ENCODE measurements at regions not wholly inside any gene's neighbourhood (a gene's known extent, or its start where the extent isn't known, plus 50 kb on each side); places are given as distances from the start of the nearest gene placed in this dataset.

DNA sequence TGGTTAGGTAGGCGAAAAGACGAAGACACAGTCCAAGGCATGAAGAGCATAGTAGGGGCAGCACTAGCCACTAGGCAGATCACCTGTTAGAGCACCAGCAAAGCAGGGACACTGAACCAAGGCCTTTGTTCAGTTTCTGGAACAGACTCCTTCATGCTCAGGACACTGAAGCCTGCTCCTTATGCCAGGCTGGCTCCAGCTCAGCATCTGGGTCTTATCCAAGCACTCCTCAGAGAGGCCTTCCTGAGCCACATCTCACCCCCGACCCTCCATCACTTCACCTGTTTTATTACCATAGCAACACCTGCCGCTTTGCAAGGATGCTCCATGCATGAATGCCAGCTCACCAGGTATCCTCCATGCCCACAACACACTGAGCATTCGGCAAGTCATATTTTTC is 206.3 kb upstream of the CHRNA7 start:
- H3K4me1 ChIP-seq (ENCODE audit: control insufficient read depth, low read depth, low read length) = no peaks in the 10 kb centered on the region
- no peak overlapping the region for H2BK15ac ChIP-seq (replicated peaks; ENCODE audit: low read depth)
- H3K4ac ChIP-seq (ENCODE audit: low read depth, low read length) = no peak overlapping the region
- no peak overlapping the region for H2BK5ac ChIP-seq (ENCODE audit: low read length)
- no peak overlapping the region for H3K56ac ChIP-seq (ENCODE audit: low read length)
- DNase-seq = no peak
- no peak overlapping the region for H3K27ac ChIP-seq (ENCODE audit: low read depth, low read length)
- no peaks in the 10 kb centered on the region for H3K36me3 ChIP-seq (ENCODE audit: control insufficient read depth, insufficient read depth, low read length)
- H3K4me2 ChIP-seq (ENCODE audit: low read length) = no peak overlapping the region
- no peak overlapping the region for H4K5ac ChIP-seq (ENCODE audit: low read length)
- H2BK120ac ChIP-seq (ENCODE audit: low read depth, low read length) = no peak overlapping the region
- H3K4me3 ChIP-seq (ENCODE audit: low read length) = no peak overlapping the region
- H2AK5ac ChIP-seq (ENCODE audit: low read length) = no peak overlapping the region
- H3K9ac ChIP-seq (ENCODE audit: low read length) = no peak overlapping the region
- H3K18ac ChIP-seq (ENCODE audit: low read length) = no peak overlapping the region
- no CpG with 5 or more reads among the region's 5 CpGs for WGBS (ENCODE audit: extremely low coverage, insufficient coverage, low lambda C conversion rate)
- H3K79me2 ChIP-seq (ENCODE audit: control insufficient read depth, insufficient read depth, low read length) = no peaks in the 10 kb centered on the region
- H3K27me3 ChIP-seq (ENCODE audit: insufficient read depth, low read length, poor library complexity) = no peaks in the 10 kb centered on the region
- H3K79me1 ChIP-seq (ENCODE audit: low read length) = no peaks in the 10 kb centered on the region
- H3K23ac ChIP-seq (ENCODE audit: low read length) = no peak overlapping the region
- no peak overlapping the region for H4K8ac ChIP-seq (ENCODE audit: low read depth, low read length)

DNA sequence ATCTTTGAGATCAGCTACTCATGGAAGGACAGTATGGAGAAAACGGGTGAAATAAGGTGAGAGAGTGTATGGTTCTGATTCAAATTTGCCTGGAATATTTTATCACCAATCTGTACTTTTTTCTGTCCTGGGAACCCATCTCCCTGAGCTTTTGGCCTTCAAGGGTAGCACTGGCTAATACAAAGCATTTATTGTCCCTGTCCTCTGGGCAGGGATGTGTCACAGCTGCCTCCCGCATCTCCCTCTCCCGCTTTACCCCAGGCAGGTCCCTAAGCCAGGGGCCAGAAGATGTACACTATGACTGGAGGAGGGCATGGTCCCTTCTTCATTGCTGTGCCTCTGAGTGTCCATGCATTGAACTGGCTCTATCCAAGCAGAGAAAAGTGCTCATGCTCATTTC is 201.7 kb upstream of the CHRNA7 start:
- no peak overlapping the region for H2BK15ac ChIP-seq (replicated peaks; ENCODE audit: low read depth)
- no CpG with 5 or more reads among the region's 3 CpGs for WGBS (ENCODE audit: extremely low coverage, insufficient coverage, low lambda C conversion rate)

DNA sequence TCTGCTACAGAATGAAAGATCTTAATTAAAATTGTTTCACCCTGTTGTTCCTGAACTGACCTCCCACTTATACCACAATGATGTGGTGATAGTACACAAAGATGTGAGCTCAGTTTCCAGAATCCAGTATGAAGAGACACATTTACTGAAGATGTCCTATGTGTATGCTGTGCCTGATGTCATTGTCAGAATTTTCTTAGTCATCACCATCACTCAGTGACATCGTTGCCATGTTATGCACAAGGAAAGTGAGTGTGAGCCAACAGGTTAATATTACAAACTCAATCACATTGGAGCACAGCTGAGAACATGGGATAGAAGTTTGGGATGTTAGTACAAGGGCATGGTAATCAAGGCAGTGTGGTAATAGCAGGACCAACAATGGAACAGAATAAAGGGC is 199.7 kb upstream of the CHRNA7 start:
- H3K36me3 ChIP-seq (ENCODE audit: control insufficient read depth, insufficient read depth, low read length) = no peaks in the 10 kb centered on the region
- no peaks in the 10 kb centered on the region for H3K27me3 ChIP-seq (ENCODE audit: insufficient read depth, low read length, poor library complexity)
- no peak overlapping the region for H3K4me2 ChIP-seq (ENCODE audit: low read length)
- H4K8ac ChIP-seq (ENCODE audit: low read depth, low read length) = no peak overlapping the region
- no peak overlapping the region for H4K5ac ChIP-seq (ENCODE audit: low read length)
- H3K9ac ChIP-seq (ENCODE audit: low read length) = no peak overlapping the region
- no peak overlapping the region for H3K23ac ChIP-seq (ENCODE audit: low read length)
- no peak overlapping the region for H2BK5ac ChIP-seq (ENCODE audit: low read length)
- H2AK5ac ChIP-seq (ENCODE audit: low read length) = no peak overlapping the region
- H3K4me1 ChIP-seq (ENCODE audit: control insufficient read depth, low read depth, low read length) = no peaks in the 10 kb centered on the region
- no peak overlapping the region for H2BK120ac ChIP-seq (ENCODE audit: low read depth, low read length)
- H3K79me1 ChIP-seq (ENCODE audit: low read length) = no peaks in the 10 kb centered on the region
- H3K56ac ChIP-seq (ENCODE audit: low read length) = no peak overlapping the region
- no peak overlapping the region for H3K27ac ChIP-seq (ENCODE audit: low read depth, low read length)
- no peak overlapping the region for H3K18ac ChIP-seq (ENCODE audit: low read length)
- H2BK15ac ChIP-seq (replicated peaks; ENCODE audit: low read depth) = no peak overlapping the region
- WGBS (ENCODE audit: extremely low coverage, insufficient coverage, low lambda C conversion rate) = no CpG with 5 or more reads among the region's 1 CpG
- H3K79me2 ChIP-seq (ENCODE audit: control insufficient read depth, insufficient read depth, low read length) = no peaks in the 10 kb centered on the region
- H3K4me3 ChIP-seq (ENCODE audit: low read length) = no peak overlapping the region
- no peak overlapping the region for H3K4ac ChIP-seq (ENCODE audit: low read depth, low read length)
- DNase-seq = no peak

More for the DNA sequence above, 201.7 kb upstream of the CHRNA7 start:
- no peak overlapping the region for H3K23ac ChIP-seq (ENCODE audit: low read length)
- no peaks in the 10 kb centered on the region for H3K79me2 ChIP-seq (ENCODE audit: control insufficient read depth, insufficient read depth, low read length)
- no peak overlapping the region for H3K4me2 ChIP-seq (ENCODE audit: low read length)
- no peak overlapping the region for H2BK5ac ChIP-seq (ENCODE audit: low read length)
- H4K8ac ChIP-seq (ENCODE audit: low read depth, low read length) = no peak overlapping the region
- no peak overlapping the region for H4K5ac ChIP-seq (ENCODE audit: low read length)
- no peaks in the 10 kb centered on the region for H3K27me3 ChIP-seq (ENCODE audit: insufficient read depth, low read length, poor library complexity)
- no peak overlapping the region for H3K4ac ChIP-seq (ENCODE audit: low read depth, low read length)
- no peak overlapping the region for H2AK5ac ChIP-seq (ENCODE audit: low read length)
- no peak overlapping the region for H3K18ac ChIP-seq (ENCODE audit: low read length)
- no peak overlapping the region for H3K56ac ChIP-seq (ENCODE audit: low read length)
- DNase-seq = no peak
- H3K9ac ChIP-seq (ENCODE audit: low read length) = no peak overlapping the region
- H3K4me1 ChIP-seq (ENCODE audit: control insufficient read depth, low read depth, low read length) = no peaks in the 10 kb centered on the region
- no peaks in the 10 kb centered on the region for H3K36me3 ChIP-seq (ENCODE audit: control insufficient read depth, insufficient read depth, low read length)
- no peak overlapping the region for H3K4me3 ChIP-seq (ENCODE audit: low read length)
- H3K27ac ChIP-seq (ENCODE audit: low read depth, low read length) = no peak overlapping the region
- H2BK120ac ChIP-seq (ENCODE audit: low read depth, low read length) = no peak overlapping the region
- H3K79me1 ChIP-seq (ENCODE audit: low read length) = no peaks in the 10 kb centered on the region

DNA sequence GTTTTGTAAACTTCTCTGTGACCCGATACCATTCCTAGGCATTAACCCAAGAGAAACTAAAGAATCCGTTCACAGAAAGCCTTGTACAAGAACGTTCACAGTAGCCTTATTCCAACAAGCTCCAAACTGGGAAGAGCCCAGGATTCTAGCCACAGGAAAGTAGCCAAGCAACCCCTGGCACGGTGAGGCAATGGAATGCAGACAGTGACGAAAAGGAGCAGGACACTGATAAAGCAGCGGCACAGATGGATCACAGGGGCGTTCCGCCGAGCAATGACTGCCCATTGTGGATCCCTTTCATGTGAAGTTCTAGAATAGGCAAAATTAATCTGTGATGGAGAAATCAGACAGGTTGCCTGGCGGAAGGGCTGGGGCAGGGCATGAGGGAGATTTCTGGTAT is 198.7 kb upstream of the CHRNA7 start:
- Histone ChIP-seq H3K27me3 (ENCODE audit: insufficient read depth, low read length, poor library complexity) (no peaks in the 10 kb centered on the region), H3K27ac (ENCODE audit: low read depth, low read length) (no peak overlapping the region), H3K4me1 (ENCODE audit: control insufficient read depth, low read depth, low read length) (no peaks in the 10 kb centered on the region), H4K8ac (ENCODE audit: low read depth, low read length) (no peak overlapping the region), H4K5ac (ENCODE audit: low read length) (no peak overlapping the region), H3K79me2 (ENCODE audit: control insufficient read depth, insufficient read depth, low read length) (no peaks in the 10 kb centered on the region), H3K9ac (ENCODE audit: low read length) (no peak overlapping the region), H3K4me2 (ENCODE audit: low read length) (no peak overlapping the region), H3K18ac (ENCODE audit: low read length) (no peak overlapping the region), H2BK120ac (ENCODE audit: low read depth, low read length) (no peak overlapping the region), H2AK5ac (ENCODE audit: low read length) (no peak overlapping the region), H2BK5ac (ENCODE audit: low read length) (no peak overlapping the region), H3K4me3 (ENCODE audit: low read length) (no peak overlapping the region), H3K56ac (ENCODE audit: low read length) (no peak overlapping the region), H3K79me1 (ENCODE audit: low read length) (no peaks in the 10 kb centered on the region), H3K4ac (ENCODE audit: low read depth, low read length) (no peak overlapping the region), H2BK15ac (replicated peaks; ENCODE audit: low read depth) (no peak overlapping the region), H3K23ac (ENCODE audit: low read length) (no peak overlapping the region), H3K36me3 (ENCODE audit: control insufficient read depth, insufficient read depth, low read length) (no peaks in the 10 kb centered on the region)
- WGBS (ENCODE audit: extremely low coverage, insufficient coverage, low lambda C conversion rate) = no CpG with 5 or more reads among the region's 10 CpGs
- DNase-seq = no peak

DNA sequence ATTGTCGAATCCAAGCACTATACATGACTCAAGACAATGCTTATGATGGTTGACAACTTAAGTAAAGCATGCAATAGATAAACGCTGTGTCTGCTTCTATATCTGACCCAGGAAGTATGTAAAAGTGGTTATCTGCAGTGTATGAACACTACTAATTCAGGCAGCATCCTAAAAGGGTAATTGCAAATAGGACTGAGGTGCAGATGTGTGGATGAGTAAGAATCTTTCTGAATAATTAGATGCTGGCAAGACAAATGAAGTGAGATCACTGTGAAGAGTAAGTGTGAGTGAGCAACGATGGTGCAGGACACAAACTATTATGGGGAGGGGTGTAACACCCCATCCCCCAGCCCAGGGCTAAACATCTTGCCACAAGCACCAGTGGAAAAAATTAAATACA is 195.7 kb upstream of the CHRNA7 start:
- no peak overlapping the region for H2AK5ac ChIP-seq (ENCODE audit: low read length)
- no peak for DNase-seq
- H2BK5ac ChIP-seq (ENCODE audit: low read length) = no peak overlapping the region
- H3K79me1 ChIP-seq (ENCODE audit: low read length) = no peaks in the 10 kb centered on the region
- no CpG with 5 or more reads among the region's 3 CpGs for WGBS (ENCODE audit: extremely low coverage, insufficient coverage, low lambda C conversion rate)
- H2BK120ac ChIP-seq (ENCODE audit: low read depth, low read length) = no peak overlapping the region
- no peak overlapping the region for H3K18ac ChIP-seq (ENCODE audit: low read length)
- no peak overlapping the region for H3K27ac ChIP-seq (ENCODE audit: low read depth, low read length)
- H3K4me1 ChIP-seq (ENCODE audit: control insufficient read depth, low read depth, low read length) = no peaks in the 10 kb centered on the region
- no peak overlapping the region for H2BK15ac ChIP-seq (replicated peaks; ENCODE audit: low read depth)
- no peak overlapping the region for H3K9ac ChIP-seq (ENCODE audit: low read length)
- no peak overlapping the region for H4K8ac ChIP-seq (ENCODE audit: low read depth, low read length)
- no peaks in the 10 kb centered on the region for H3K27me3 ChIP-seq (ENCODE audit: insufficient read depth, low read length, poor library complexity)
- H3K23ac ChIP-seq (ENCODE audit: low read length) = no peak overlapping the region
- H3K4me3 ChIP-seq (ENCODE audit: low read length) = no peak overlapping the region
- H3K56ac ChIP-seq (ENCODE audit: low read length) = no peak overlapping the region
- no peaks in the 10 kb centered on the region for H3K36me3 ChIP-seq (ENCODE audit: control insufficient read depth, insufficient read depth, low read length)
- H3K4ac ChIP-seq (ENCODE audit: low read depth, low read length) = no peak overlapping the region
- H3K4me2 ChIP-seq (ENCODE audit: low read length) = no peak overlapping the region
- H3K79me2 ChIP-seq (ENCODE audit: control insufficient read depth, insufficient read depth, low read length) = no peaks in the 10 kb centered on the region
- no peak overlapping the region for H4K5ac ChIP-seq (ENCODE audit: low read length)

DNA sequence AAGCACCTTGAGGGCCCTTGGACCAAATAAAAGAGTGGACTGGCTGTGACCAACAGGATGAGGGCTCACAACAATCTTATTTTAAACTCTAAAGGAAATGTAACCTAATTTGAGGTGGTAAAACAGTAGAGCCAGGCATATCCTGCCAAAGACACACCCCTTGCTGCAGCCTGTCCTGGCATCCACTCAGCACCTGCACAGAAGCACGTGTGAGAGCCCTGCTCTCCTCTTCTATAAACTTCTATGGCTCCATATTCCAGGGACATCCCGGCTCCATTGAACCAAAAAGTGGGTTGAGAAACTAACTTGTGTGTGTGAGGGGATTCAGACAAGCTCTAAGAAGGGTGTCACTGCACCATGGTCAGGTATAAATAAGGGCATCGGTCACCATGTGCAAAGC is 190.9 kb upstream of the CHRNA7 start:
- no peak overlapping the region for H3K4ac ChIP-seq (ENCODE audit: low read depth, low read length)
- H3K27me3 ChIP-seq (ENCODE audit: insufficient read depth, low read length, poor library complexity) = no peaks in the 10 kb centered on the region
- H3K23ac ChIP-seq (ENCODE audit: low read length) = no peak overlapping the region
- H2BK15ac ChIP-seq (replicated peaks; ENCODE audit: low read depth) = no peak overlapping the region
- H3K18ac ChIP-seq (ENCODE audit: low read length) = no peak overlapping the region
- H4K8ac ChIP-seq (ENCODE audit: low read depth, low read length) = no peak overlapping the region
- H3K4me2 ChIP-seq (ENCODE audit: low read length) = no peak overlapping the region
- no peak overlapping the region for H2AK5ac ChIP-seq (ENCODE audit: low read length)
- H3K36me3 ChIP-seq (ENCODE audit: control insufficient read depth, insufficient read depth, low read length) = no peaks in the 10 kb centered on the region
- no peaks in the 10 kb centered on the region for H3K79me1 ChIP-seq (ENCODE audit: low read length)
- no peak overlapping the region for H3K56ac ChIP-seq (ENCODE audit: low read length)
- H3K4me1 ChIP-seq (ENCODE audit: control insufficient read depth, low read depth, low read length) = no peaks in the 10 kb centered on the region
- no peak for DNase-seq
- H4K5ac ChIP-seq (ENCODE audit: low read length) = no peak overlapping the region
- no CpG with 5 or more reads among the region's 3 CpGs for WGBS (ENCODE audit: extremely low coverage, insufficient coverage, low lambda C conversion rate)
- no peaks in the 10 kb centered on the region for H3K79me2 ChIP-seq (ENCODE audit: control insufficient read depth, insufficient read depth, low read length)
- no peak overlapping the region for H2BK5ac ChIP-seq (ENCODE audit: low read length)
- H2BK120ac ChIP-seq (ENCODE audit: low read depth, low read length) = no peak overlapping the region
- H3K27ac ChIP-seq (ENCODE audit: low read depth, low read length) = no peak overlapping the region
- no peak overlapping the region for H3K4me3 ChIP-seq (ENCODE audit: low read length)
- H3K9ac ChIP-seq (ENCODE audit: low read length) = no peak overlapping the region
